HS-27A (cell line): ENCODE measurements at regions not wholly inside any gene's neighbourhood (a gene's known extent, or its start where the extent isn't known, plus 50 kb on each side); places are given as distances from the start of the nearest gene placed in this dataset.

ENCODE experiments used
- DNase-seq: peaks from one replicate; pipeline ENCODE4 v3.0.0-alpha.2; 2012; ENCODE audit warnings: low read depth, missing footprints

GRCh38 chr22:27416511-27417420 is 384.8 kb downstream of the MN1 start:
- DNase-seq, result peak; percentile 92

GRCh38 chr22:27417421-27417814 is 384.1 kb downstream of the MN1 start:
- no peak for DNase-seq

GRCh38 chr22:27418261-27418660 is 383.3 kb downstream of the MN1 start:
- DNase-seq, result no peak

GRCh38 chr22:27419473-27419872 is 382.1 kb downstream of the MN1 start:
- DNase-seq, result no peak

- no peak for DNase-seq
These were observed 381.2 kb downstream of the MN1 start for GRCh38 chr22:27420195-27420816.

DNA sequence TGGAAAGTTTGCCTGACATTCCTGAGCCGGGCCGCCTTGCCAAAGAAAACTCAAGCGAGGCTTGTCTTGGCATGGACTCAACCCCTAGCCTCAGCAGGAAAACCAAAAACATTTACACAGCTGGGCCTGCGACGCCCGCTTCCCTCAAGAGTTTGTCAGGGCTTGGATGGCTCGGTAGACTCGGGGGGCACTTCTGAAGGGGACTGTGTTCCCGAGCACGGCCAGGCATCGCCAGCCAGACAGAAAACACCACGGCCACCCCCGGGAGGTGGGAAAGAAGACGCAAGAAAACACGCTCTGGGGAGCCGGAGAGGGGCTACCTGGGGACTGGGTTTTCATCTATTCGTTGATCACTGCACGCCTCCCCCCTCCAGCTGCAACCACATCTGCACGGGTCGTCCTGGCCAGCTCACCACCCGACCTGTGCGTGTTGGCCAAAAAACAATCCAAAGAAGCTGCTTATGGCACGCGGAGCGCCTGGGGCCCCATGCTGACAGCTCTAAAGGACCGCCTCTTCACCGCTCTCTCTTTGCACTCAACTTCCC is 380.7 kb downstream of the MN1 start:
- peak; percentile 90 for DNase-seq

DNA sequence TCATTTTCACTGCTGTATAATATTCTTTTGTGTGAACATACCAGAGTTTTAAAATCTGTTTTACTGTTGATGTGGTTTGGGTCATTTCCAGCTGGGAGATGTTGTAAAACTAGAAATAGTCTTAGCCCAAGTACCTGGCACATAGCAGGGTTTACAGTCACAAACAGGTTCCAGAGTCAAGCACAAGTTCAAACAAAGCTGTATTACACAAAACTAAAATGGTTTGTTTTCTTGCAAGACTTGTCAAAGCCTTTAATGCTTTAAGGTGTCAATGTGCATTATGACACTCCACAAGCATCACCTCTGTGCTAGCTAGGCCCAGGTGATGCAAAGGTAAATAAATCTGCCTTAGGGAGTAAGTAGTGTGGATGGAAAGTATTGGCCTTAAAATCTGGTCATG is 379.1 kb downstream of the MN1 start:
- DNase-seq, result no peak

DNA sequence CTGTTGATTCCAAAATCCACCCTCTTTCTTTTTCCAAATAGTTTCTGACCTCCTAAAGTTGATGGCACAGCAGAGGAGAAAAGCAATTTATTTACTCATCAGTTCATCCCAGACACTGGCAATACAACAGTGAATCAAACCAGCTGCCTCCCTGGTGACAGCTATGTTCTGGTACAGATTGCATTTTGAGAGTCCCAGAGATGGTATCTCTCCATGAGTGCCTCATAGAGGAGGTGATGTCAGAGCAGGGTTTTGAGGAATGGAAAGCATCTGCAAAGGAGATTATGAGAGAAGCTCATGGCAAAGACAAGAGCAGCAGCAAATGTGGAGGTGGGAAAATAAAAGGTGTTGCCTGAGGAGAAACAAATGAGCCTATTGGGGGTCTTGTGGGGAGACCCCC is 377.2 kb downstream of the MN1 start:
- DNase-seq, result no peak

- no peak for DNase-seq
These were observed 372.1 kb downstream of the MN1 start for GRCh38 chr22:27429476-27429875.

GRCh38 chr22:27431081-27431480 is 370.5 kb downstream of the MN1 start:
- no peak for DNase-seq

DNA sequence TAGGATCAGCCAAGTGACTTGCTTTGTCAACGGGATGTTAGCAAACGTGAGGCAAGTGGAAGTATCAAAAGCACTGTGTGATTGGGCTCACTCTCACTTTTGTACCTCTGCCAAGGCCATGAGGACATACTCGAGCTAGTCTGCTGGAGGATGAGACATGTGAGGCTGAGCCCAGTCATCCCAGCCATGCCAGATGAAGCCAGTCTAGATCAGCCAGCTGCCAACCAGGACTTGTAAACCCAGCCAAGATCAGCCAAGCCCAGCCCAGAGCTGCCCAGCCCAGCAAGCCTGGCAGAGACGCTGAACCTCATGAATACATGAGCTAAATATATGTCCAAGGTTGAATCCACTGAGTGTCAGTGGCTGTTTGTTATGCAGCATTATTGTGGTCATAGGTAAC is 369.7 kb downstream of the MN1 start:
- DNase-seq, result no peak

DNA sequence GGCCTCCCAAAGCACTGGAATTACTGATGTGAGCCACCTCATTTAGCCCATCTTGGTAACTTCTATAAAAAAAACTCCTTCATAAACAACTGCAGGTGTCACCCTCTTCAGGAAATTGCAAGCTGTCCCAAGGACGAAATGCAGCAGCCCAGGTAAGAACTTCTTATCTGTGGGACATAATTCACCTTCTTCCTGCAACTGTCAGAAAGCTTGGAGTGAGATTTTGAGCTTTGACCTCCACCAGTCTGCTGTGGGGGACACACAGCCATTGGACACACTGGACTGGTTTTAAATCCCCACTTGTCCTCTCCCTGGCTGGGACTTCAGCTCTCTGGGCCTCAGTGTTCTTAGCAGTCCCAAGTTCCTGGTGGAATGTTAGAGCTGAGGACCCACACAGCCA is 368.5 kb downstream of the MN1 start:
- no peak for DNase-seq

GRCh38 chr22:27433585-27434190 is 367.9 kb downstream of the MN1 start:
- DNase-seq, result no peak

GRCh38 chr22:27434898-27435297 is 366.7 kb downstream of the MN1 start:
- no peak for DNase-seq

GRCh38 chr22:27435844-27436576 is 365.5 kb downstream of the MN1 start:
- DNase-seq, result no peak

DNA sequence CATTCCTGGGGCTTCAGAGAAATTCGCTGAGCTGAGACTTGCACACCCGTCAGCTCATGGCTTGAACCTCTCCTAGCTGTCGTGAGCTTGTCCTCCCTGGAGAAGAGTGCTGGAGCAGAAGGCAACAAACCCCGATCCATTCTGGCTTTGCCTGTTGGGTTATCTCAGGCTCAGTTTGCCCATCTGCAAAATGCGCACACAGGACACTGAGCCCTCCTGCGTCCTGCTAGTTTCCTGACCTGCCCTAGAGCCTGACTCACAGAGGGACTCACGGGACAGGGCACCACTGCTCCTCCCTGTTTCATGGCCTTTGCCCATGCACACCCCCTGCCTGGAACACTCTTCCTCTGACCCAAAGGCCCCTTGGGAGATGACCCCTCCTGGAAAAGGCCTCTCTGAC is 365.0 kb downstream of the MN1 start:
- no peak for DNase-seq

DNA sequence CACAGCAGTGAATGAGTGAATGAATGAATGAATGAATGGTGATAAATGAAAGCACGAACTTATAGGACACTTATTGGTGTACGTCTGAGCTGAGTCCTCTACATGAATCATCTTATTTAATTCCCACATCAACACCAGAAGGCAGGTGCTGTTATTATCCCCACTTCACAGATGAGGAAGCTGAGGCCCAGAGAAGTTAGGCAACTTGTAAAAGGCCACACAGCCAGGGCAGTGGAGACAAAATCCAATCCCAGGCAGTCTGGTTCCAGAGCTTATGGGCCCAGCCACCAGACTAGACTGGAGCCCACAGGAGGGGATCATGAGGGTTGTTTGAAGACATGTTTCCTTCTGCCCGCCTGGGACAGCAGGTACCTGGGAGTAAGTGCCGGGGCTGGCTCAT is 364.0 kb downstream of the MN1 start:
- DNase-seq, result no peak

DNA sequence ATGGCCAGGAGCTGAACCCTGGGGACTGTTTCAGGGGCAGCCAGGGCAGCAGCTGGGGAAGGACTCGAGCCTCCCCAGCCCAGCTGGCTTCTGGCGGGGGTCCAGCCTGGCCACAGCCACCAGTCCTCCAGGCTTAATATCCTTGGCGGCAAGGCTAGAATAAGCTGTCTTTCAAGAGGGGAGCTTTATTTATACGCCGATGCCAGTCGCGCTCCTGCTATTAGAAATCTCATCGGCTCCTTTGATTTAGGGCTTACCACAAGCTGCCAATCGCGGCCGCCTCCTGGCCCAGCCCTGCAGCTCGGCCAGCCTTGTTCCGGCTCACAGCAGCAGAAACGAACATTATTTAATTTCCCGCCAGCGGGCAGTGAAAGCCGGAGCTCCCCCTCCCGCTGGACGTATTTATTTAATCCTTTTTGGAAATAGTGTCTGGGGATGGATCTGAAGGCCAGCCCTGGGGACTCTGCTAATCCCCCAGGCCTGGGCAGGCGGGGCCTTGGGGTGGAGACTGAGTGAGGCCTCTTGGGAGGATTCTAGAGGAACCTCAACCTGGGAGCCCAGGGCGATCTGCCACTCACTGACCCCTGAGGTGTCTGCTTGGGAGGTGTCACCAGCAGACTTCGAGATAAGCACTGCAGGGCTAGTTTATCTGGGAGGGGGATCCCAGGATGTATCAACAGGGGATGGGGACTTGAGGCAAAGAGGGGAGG is 363.1 kb downstream of the MN1 start:
- no peak for DNase-seq

DNA sequence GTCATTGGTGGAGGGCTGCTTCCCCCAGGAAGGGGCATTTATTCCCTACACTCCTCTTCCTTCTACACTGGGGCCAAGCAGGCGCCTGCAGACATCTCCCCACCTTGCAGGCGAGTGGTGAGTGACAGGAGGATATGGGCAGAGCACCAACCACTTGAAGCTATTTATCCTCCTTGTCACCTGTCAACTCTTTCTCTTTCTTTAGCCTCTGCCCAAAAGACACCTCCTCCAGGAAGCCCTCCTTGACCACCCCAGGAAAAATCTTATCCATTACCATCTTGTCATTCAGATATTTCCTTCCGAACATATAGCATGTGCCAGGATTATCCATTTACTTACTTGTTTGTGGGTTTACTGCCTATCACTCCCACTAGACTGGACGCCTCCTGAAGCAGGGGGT is 362.4 kb downstream of the MN1 start:
- DNase-seq, result no peak

DNA sequence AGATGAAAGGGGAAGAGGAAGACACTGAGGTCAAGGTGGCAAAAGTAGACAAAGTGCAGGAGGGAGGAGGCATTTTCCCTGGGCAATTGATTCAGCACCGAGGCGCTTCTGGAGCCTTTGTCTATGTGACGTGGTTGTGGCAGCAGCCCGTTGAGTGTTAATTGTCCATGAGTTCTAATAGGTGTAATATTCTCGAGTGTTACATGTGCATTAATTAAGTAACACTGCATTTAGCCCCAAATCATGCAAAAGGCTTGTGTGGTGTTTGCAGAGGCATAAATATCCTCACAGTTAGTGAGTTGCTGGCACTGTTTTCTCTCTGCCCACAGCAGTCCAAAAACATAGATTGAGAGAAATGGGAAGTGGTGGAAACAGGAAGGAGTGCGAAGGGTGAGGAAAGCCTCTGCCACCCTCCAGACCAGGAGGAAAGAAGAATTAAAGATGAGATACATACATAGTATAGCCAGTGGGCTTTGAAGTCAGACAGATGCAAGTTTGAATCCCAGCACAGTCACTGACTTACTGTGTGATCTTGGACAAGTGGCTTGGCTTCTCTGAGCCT is 361.2 kb downstream of the MN1 start:
- no peak for DNase-seq
